Body of pancreas (tissue), 4 donors: ENCODE measurements at regions not wholly inside any gene's neighbourhood (a gene's known extent, or its start where the extent isn't known, plus 50 kb on each side); places are given as distances from the start of the nearest gene placed in this dataset.

ENCODE experiments used
- ATAC-seq: fragments of 150-250 bp; one replicate; pipeline ENCODE4 v1.9.1; 2016
- DNase-seq, 4 donors: peaks; one replicate each; pipeline ENCODE4 v3.0.0-alpha.2; 2019
- H3K27ac ChIP-seq, 4 donors: fragments of 200-600 bp; sonication (generic); 1 replicate in 3 of 4; 2 replicates in 1 of 4; pipeline versions ENCODE4 v1.5.1 to v1.6.1; 2016 to 2019; ENCODE audit warnings: mild to moderate bottlenecking in 1 of 4, mixed read lengths in 1 of 4, moderate library complexity in 1 of 4
- H3K27me3 ChIP-seq, 2 donors: fragments of 200-600 bp; sonication (generic); one replicate each; pipeline ENCODE4 v1.6.0; 2016; ENCODE audit warnings: mild to moderate bottlenecking in 1 of 2
- H3K36me3 ChIP-seq, 2 donors: fragments of 200-600 bp; sonication (generic); replicated peaks in 1 of 2; 2 replicates each; pipeline ENCODE4 v1.5.1; 2016; ENCODE audit warnings: low read depth in 2 of 2; ENCODE audit not compliant: insufficient read depth in 1 of 2
- H3K4me1 ChIP-seq: fragments of 200-600 bp; sonication (generic); one replicate; pipeline ENCODE4 v1.6.0; 2016
- H3K4me3 ChIP-seq, 2 donors: fragments of 200-600 bp; sonication (generic); 1 replicate in 1 of 2; 2 replicates in 1 of 2; pipeline ENCODE4 v1.5.1; 2016 to 2019
- H3K9me3 ChIP-seq, 3 donors: fragments of 200-600 bp; sonication (generic); 1 replicate in 2 of 3; 2 replicates in 1 of 3; pipeline ENCODE4 v1.5.1; 2016
- POLR2A ChIP-seq, 3 donors: fragments of 450-650 bp; IDR thresholded peaks; one replicate each; pipeline ENCODE4 v1.6.1; 2016; ENCODE audit warnings: antibody characterized with exemption in 3 of 3, mild to moderate bottlenecking in 2 of 3
- WGBS, 2 donors: methylation state at CpG; one replicate each; pipeline ENCODE4 v1.1.5; 2017; 5-methylcytosine and 5-hydroxymethylcytosine counted together
- intact Hi-C: fragments of 100-400 bp; cut with DNase I; formaldehyde crosslinking; loops from one replicate; pipeline ENCODE4 v1.15.1; 2023
- TF ChIP-seq, protein P1 (sequence below), 7 experiments: fragments of 450-650 bp in 4 of 7; fragments of 200-600 bp in 3 of 7; sonication (generic) in 3 of 7; IDR thresholded peaks; one replicate each; pipeline ENCODE4 v1.5.1; 2016 to 2019; ENCODE audit warnings: antibody characterized with exemption in 7 of 7

DNA sequence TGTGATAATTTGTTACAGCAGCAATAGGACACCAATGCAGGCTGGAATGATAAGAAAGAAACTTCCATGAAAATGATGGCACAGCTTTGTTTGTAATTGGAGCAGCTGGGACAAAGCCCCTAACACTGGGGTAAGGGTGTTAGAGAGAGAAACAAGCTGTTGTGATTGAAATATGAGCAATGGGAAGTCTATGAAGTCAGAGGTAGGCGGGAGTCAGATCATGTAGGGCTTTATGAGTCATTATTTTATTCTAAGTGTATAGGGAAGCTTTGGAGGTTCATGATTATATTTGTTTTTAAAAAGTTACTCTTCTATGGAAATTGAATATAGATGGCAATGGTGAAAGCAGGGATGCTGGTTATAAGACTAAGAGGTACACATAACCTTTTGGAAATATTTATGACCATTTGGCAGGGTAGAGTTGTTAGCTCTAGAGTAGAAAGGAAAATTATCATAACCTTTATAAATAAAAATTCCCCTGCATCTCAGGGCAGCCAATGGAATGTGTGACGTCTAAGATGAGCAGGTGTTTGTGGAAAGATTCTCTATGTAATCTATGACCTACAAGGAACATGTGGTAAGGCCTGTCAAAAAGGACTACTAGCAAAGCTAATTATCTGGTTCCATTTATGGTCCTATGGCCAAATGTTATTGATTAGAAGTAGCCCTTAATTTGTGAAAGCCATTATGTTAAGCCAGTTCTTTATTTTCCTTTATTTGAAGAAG, 85.6 kb downstream of the KCNJ2 start:
- 67 to 85% methylated on average over 2 of the region's 2 CpGs for WGBS, 2 donors
- TF ChIP-seq, protein P1, sequence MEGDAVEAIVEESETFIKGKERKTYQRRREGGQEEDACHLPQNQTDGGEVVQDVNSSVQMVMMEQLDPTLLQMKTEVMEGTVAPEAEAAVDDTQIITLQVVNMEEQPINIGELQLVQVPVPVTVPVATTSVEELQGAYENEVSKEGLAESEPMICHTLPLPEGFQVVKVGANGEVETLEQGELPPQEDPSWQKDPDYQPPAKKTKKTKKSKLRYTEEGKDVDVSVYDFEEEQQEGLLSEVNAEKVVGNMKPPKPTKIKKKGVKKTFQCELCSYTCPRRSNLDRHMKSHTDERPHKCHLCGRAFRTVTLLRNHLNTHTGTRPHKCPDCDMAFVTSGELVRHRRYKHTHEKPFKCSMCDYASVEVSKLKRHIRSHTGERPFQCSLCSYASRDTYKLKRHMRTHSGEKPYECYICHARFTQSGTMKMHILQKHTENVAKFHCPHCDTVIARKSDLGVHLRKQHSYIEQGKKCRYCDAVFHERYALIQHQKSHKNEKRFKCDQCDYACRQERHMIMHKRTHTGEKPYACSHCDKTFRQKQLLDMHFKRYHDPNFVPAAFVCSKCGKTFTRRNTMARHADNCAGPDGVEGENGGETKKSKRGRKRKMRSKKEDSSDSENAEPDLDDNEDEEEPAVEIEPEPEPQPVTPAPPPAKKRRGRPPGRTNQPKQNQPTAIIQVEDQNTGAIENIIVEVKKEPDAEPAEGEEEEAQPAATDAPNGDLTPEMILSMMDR (IDR thresholded peaks at IDR 0.05) = no peak
- TF ChIP-seq POLR2A (IDR thresholded peaks at IDR 0.05) = no peak
- Histone ChIP-seq H3K9me3 (no peaks in the 10 kb centered on the region), H3K4me3 (no peak overlapping the region), H3K27me3 (no peaks in the 10 kb centered on the region), H3K36me3 (no peaks in the 10 kb centered on the region), H3K27ac (no peak overlapping the region), H3K4me1 (no peaks in the 10 kb centered on the region)
- intact Hi-C loops = no loop called here
- DNase-seq = no peak
- no peak for ATAC-seq

DNA sequence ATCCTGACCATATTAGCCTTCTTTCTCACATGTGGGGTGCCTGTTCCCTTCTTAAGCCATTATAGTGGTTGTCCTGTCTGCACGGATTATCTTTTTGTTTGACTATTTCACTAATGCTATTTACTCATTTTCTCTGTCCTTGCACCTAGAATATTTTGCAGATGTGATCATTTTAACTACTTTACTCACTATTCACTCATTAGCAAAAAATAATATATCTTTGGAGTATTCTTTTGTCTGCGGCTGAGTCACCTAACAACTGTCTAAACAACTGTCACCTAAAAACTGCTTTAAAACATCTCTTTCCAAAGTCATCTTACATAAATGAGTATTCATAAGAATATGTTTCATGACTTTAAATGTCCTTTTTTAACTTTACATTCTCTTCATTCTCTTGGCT, 87.4 kb downstream of the KCNJ2 start:
- intact Hi-C loops = no loop called here
- H3K27me3 ChIP-seq = no peaks in the 10 kb centered on the region
- H3K4me1 ChIP-seq = no peaks in the 10 kb centered on the region
- no peaks in the 10 kb centered on the region for H3K9me3 ChIP-seq
- no peaks in the 10 kb centered on the region for H3K36me3 ChIP-seq
- ATAC-seq = no peak
- H3K4me3 ChIP-seq = no peak overlapping the region
- TF ChIP-seq, protein P1 (IDR thresholded peaks at IDR 0.05) = no peak
- no peak for TF ChIP-seq POLR2A (IDR thresholded peaks at IDR 0.05)
- H3K27ac ChIP-seq = no peak overlapping the region
- no peak for DNase-seq
- 60 to 78% methylated on average over 2 of the region's 2 CpGs for WGBS, 2 donors

DNA sequence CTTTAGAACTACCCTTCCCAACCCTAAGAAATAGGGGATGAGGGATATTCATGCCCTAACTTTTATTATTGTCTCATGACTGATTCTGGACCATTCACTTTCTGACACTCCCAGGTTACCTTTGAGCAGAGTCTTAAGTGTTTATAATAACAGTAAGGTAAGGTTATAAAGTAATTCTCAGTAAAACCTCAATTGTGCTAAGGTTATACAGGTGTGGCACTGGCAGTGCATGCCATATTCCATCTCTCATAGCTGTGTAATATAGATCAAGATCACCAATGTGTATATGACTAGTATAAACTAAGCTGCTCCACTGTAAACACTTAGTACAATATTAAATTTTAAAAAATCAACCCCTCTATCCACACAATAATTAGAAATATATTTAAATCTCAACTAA, 89.1 kb downstream of the KCNJ2 start:
- no peaks in the 10 kb centered on the region for H3K4me1 ChIP-seq
- no peaks in the 10 kb centered on the region for H3K36me3 ChIP-seq
- no peak overlapping the region for H3K4me3 ChIP-seq
- H3K27me3 ChIP-seq = no peaks in the 10 kb centered on the region
- H3K9me3 ChIP-seq = no peaks in the 10 kb centered on the region
- intact Hi-C loops = no loop called here
- DNase-seq = no peak
- no peak for ATAC-seq
- no peak overlapping the region for H3K27ac ChIP-seq
- no peak for TF ChIP-seq POLR2A (IDR thresholded peaks at IDR 0.05)
- TF ChIP-seq, protein P1 (IDR thresholded peaks at IDR 0.05) = no peak

DNA sequence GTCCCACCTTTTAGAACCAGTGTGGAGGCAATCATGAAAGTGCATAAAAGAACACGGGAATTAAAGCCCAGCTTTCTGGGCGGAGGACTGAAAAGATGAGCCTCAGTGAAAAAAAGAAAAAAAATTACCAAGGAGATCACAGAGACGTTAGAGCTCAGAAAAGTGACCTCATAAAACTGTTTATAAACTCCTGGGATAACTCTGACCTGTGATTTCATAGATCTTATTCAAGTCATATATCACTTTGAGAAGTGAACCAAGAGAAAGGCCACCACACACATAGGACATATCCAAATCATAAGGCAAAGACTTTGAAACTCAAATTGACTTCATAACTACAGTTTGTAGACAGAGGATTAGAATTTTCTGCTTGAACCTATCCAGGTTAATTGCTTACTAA, 90.1 kb downstream of the KCNJ2 start:
- Histone ChIP-seq H3K4me3 (no peak overlapping the region), H3K4me1 (no peaks in the 10 kb centered on the region), H3K27me3 (no peaks in the 10 kb centered on the region), H3K27ac (no peak overlapping the region), H3K36me3 (no peaks in the 10 kb centered on the region), H3K9me3 (no peaks in the 10 kb centered on the region)
- intact Hi-C loops = no loop called here
- no peak for TF ChIP-seq POLR2A (IDR thresholded peaks at IDR 0.05)
- TF ChIP-seq, protein P1 (IDR thresholded peaks at IDR 0.05) = no peak
- DNase-seq (no peak), ATAC-seq (no peak)
- 70 to 76% methylated on average over 3 of the region's 3 CpGs for WGBS, 2 donors

DNA sequence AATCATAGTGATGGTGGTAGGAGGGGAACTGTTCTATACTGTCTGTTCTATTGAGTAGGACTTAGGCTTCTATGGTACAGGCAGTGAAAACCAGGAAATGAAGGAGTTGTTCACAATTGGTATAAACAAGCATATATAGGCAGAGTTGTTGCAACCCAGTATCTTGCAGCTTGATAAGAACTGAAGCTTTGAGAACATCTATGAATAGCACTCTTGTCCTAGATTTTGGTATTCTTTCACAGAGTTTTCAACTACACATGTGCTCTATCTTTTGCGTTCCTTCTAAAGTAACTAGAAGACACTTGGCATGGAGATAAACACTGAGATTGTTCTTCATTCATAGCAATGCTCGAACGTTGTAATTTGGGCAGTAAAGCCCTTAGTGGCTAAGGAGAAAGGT, 91.8 kb downstream of the KCNJ2 start:
- DNase-seq (no peak), ATAC-seq (no peak)
- 75 to 77% methylated on average over 3 of the region's 3 CpGs for WGBS, 2 donors
- Histone ChIP-seq H3K4me1 (no peaks in the 10 kb centered on the region), H3K27ac (no peak overlapping the region), H3K27me3 (no peaks in the 10 kb centered on the region), H3K4me3 (no peak overlapping the region), H3K9me3 (no peaks in the 10 kb centered on the region), H3K36me3 (no peaks in the 10 kb centered on the region)
- TF ChIP-seq, protein P1 (IDR thresholded peaks at IDR 0.05) = no peak
- TF ChIP-seq POLR2A (IDR thresholded peaks at IDR 0.05) = no peak
- intact Hi-C loops = no loop called here
